ENCODE measurements at regions not wholly inside any gene's neighbourhood (a gene's known extent, or its start where the extent isn't known, plus 50 kb on each side); places are given as distances from the start of the nearest gene placed in this dataset.
"Not testable (repeated sequence)": the region's sequence is repeated elsewhere in the genome, so short reads cannot be mapped to it uniquely, and the experiment has no call there.

DNA sequence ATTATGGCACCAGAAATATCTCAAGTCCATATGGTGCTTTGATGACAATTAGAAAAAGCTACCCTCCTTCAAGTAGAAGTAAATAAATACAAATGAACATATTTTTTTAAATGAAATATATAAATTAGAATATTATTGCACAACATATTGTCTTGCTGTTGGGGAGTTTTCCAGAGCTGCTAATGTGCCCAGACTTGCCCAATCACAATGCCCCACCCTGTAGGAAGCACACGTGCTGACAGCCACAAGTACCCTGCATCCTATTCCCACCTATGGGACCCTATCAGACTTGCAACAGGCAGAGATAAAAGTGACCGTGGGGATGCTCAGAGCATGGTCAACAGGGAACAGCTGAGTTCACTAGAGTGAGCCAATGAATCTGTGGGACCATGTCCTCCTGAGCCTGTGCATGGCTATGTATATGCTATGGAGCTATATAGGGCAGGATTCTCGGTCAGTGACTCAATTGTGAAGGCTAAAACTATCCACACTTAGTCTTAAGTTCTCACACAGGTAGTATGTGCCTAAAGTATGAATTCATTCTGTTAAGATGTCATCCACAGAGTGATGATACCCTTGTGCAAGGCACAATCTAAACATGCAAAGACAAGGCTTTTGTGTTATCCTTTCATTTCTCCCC lies 336.0 kb downstream of the HGF start:
- DNase-seq (ENCODE audit: low read depth in 3 of 3): no peak

DNA sequence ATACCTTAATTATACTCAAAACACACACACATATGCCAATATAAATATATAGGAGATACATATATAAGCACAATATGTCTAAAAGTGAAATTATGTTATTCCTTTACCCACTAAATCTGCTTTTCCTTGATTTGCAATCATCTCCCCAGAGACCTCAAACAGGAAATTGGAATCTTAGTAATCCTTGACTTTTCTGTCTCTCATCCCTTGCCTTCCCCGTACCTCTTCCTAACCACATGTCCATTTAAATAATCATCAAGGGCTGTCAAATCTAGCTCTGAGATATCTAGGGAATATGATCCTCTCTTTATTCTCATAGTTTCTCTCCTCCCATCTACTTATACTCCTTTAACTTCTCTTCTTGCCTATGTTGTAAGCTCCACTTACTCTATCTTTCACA lies 336.6 kb downstream of the HGF start:
- no peak for DNase-seq (ENCODE audit: low read depth in 3 of 3)

DNA sequence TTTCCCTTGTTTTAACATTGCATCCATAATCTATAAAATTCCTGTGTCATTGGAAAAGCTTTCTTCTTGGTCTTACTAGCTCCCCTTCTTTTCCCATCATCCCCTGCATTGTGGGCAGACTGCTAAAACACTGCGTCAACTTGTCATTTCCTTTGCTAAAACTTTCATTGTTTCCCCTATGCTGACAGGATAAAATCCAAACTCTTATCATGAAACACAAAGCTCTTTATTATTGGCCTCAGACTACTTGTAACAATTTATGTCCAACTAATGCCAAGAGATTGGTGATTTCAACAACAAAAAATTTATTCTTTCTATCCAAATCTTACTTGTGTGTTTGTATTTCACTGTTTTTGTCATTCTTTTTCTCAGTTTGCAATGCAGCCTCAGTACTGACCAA lies 339.1 kb downstream of the HGF start:
- DNase-seq (ENCODE audit: low read depth in 3 of 3): no peak

DNA sequence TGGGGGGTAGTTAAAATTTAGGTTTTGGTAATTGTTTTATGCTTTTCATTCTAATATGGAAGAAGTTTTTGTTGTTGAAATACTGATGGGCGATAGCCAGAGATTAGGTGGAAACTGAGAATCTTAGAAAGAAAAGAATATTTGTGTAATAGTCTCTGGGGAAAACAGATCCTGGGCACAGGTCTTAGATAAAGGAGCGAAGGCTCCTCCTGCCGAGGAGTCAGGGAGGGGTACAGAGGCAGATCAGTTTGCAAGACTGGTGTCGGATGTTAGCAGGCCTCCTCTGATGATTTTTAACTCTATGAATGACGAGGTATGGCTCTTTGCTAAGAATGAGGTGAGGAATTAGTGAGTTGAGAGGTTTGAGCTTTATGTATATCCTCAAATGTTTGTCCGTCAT lies 339.7 kb downstream of the HGF start:
- DNase-seq (ENCODE audit: low read depth in 3 of 3): no peak

DNA sequence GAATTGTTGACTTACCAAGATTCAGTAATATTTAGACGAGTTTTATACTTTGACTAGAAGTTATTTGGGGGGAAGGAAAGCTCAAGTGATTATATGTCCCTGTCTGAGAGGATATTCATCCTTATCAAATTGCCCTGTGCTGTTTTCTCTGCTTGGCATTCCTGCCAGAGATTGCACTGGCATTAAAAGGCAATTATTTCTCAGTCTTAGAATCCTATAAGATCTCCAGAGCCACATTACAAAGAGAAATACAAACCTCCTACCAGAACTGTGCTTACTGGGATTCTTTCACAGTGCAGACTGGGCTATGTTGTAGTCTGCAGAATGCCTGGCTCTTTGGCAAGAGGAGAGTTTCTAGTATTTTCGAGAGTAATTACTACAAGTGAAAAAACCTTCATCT lies 342.4 kb downstream of the HGF start:
- DNase-seq (ENCODE audit: low read depth in 3 of 3): no peak

DNA sequence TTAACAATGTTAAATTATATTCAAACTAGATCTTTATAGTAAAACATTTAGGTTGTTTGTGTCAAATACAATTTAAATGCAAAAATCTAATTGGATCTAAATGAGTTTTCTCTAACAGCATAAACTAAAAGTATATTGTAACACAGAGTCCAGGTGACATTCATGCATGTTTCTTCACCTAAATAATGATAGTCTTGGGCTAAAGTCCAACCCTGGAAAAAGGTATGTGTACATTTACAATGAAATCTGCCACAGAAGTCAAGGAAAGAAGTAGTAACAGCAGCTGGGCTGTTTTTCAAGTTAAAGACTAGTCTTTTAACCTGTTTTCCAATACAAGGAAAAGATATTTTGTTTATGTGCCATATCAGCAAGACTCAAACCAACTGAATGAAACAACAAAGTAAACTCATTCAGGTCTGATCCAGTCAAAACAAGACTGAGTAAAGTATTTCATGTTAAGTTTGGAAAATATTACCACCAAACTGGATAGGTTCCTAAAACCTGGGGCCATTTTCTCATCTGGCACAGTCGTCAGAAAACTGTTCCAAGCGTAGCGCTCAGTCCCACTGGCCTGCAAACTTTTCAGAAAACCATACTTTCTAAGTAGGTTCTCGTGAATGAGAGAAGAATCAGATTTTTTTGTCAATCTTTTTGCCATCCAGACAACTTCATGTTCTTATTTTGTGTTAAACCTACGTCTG lies 349.2 kb downstream of the HGF start:
- DNase-seq (ENCODE audit: low read depth in 3 of 3): no peak

DNA sequence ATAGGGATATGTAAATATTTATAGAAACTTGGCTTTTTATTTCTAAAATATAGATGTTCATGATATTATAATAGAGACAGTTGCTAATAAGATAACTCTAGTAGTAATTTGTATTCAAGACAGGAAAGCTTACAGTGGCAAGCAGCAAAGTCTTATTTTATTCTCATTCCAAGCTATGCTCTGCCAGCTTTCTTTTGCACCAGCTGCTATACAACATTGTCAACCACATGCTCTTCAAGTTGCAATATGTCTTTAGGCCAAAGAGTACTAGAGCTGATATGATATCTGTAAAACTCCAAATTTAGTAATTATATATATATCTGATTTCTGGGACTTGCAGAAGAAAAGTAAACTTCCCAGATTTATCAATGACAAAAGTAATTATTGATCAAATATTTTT lies 350.1 kb downstream of the HGF start:
- no peak for DNase-seq (ENCODE audit: low read depth in 3 of 3)

DNA sequence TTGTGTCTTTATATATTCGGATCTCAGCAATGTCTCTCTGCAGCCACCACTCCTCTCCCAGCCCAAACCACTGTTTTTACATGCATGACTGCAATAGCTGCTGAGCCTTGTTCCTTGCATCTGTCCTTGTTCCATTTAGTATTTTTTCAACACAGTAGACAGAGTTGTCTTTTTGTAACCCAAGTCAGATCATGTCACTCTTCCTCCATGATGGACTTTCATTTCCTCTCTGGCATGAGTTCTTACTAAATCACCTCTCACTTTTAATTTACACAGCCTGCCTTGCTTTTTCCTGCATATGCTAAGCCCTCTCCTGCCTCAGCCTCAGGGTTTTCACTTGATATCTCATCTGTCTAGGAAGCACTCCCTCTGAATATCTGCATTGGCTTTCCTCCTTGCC lies 353.2 kb downstream of the HGF start:
- no peak for DNase-seq (ENCODE audit: low read depth in 3 of 3)

DNA sequence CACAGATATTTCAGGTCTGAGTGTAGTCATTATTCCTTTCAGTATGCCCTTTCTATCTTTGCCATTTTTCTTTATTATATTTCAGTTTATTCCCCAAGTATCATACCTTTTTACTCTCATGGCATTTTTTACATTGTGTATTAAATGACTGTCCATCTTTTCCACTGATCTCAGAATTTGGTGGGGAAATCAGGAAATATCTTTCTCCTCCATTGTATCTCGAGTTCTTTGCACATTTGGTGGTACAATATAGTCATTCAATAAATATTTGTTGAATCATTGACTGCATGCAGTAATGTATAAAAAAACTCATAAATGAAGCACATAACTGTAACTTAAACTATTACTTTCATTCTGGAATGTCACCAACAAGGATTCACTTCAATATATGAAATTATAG lies 354.7 kb downstream of the HGF start:
- DNase-seq (ENCODE audit: low read depth in 3 of 3): no peak

DNA sequence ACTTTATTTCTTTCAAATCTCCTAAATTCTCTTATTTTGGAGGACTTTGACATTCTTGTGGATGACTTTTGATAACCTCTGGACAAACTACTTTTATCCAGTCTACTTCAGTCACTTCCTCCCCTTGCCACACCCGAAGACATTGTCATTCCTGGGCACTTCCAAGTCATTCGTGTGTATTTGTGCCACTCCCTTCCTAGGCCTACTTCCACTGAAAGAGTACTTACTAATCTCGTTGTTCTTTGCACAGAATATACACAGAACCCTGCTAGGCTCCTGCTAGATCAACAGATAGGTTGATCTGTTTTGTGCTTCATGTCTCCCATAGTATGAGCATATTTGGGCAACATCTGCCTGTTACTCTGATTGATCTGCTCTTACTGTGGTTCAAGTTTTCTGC lies 355.4 kb downstream of the HGF start:
- no peak for DNase-seq (ENCODE audit: low read depth in 3 of 3)

DNA sequence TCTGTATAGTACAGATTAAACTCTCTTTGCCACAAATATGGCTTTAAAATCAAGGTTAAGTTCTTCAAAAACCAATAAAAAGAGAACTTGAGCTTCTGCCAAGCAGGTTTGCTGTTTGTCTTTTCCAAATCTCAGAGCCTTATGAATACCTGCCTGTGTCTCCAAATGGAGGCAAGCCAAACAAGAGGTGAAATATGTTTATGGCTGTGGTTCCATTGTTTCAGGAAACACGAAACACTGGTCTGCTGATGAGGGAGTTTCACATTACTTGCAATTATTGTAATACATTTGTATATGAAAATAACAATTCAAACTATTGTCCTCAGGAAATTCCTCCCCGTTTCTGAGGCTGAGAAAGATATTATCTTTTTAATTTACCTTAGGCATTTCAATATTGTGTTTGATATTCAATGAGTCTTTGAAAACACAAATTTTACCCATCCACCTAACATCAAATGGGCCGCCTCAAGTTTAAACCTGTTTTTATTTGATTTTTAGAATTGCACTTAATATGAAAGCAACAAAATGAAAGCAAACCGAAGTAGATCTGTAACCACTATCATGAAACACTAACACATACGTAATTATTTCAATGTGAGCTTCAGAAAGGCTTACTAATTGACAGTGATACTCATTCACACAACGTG lies 359.3 kb downstream of the HGF start:
- no peak for DNase-seq (ENCODE audit: low read depth in 3 of 3)

DNA sequence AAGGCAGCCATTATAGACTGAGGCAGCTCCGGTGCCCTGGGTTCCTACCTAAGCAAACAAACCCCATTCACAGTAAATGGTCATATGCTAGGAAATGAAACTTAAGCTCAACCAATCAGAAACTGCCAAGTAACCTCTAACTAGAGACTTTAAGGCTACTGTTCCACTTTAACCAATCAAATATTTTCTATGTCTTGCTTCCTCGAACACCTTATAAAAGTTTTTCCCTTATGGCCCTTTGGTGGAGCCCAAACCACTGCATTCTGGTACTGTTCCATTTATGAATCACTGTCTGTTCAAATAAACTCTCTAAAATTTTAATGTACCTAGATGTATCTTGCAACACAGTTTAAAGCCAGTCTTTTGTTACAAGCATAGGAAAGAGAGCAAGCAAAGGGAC lies 361.1 kb downstream of the HGF start:
- no peak for DNase-seq (ENCODE audit: low read depth in 3 of 3)

DNA sequence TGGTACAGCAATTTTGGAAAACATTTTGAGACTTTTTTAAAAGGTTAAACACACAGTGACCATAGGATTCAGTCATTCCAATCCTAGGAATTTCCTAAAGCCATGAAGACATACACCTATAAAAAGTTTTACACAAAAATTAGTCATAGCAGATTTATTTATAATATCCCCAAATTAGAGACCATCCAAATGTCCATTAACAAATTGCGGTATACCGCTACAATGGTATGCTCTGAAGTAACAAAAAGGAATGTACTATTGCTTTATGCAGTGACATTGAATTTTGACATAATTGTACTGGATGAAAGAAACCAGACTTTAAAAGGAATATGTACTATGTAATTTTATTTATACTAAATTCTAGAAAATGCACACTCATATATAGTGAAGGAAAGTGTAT lies 362.8 kb downstream of the HGF start:
- no peak for DNase-seq (ENCODE audit: low read depth in 3 of 3)

DNA sequence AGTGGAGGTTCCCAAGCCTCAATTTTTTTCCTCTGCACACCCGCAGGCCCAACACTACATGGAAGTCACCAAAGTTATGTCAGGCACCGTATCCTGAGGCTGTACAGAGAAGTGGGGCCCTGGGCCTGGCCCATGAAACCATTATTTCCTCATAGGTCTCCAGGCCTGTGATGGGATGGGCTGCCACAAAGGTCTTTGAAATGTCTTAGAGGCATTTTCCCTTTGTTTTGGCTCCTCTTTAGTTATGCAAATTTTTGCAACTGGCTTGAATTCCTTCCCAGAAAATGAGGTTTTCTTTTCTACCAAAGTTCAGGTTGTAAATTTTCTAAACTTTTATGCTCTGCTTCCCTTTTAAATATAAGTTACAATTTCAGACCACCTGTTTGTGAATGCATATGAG lies 365.2 kb downstream of the HGF start:
- no peak for DNase-seq (ENCODE audit: low read depth in 3 of 3)

DNA sequence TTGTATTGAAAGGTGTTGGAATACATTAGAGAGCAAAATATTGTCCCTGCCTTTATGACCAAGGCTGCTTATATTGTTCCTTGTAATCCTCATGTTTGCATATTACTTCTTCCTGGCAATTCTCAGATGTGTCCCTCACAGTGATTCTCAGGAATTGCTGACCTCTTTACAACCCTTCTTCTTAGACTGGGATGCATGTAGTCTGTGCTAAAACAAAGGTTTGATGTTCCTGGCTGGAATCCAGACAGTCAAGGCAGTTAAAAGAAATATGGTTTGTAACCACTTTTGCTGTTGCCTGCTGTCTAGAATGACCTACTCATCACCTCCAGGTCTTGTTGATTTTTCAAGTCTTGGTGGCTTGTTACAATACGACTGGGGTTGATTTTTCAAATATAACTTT lies 367.6 kb downstream of the HGF start:
- DNase-seq (ENCODE audit: low read depth in 3 of 3): no peak

DNA sequence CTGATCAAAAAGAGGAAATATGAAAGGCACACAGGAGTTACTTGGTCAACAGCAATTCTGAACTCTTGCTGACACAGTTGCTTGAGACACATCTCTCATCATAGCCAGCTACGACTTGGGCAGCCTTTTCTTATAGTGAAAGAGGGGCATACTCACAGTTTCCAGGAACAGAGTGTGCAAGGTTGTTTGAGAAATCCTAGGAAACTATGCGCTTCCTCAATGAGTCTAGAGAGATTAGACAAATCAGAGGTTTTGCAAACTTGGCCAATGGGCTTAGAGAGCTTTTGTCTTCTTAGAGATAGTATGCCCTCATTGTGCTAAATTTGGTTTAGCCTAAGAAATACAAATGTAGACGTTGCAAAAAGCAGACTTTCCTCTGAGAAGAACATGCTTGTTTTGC lies 370.4 kb downstream of the HGF start:
- DNase-seq (ENCODE audit: low read depth in 3 of 3): no peak

DNA sequence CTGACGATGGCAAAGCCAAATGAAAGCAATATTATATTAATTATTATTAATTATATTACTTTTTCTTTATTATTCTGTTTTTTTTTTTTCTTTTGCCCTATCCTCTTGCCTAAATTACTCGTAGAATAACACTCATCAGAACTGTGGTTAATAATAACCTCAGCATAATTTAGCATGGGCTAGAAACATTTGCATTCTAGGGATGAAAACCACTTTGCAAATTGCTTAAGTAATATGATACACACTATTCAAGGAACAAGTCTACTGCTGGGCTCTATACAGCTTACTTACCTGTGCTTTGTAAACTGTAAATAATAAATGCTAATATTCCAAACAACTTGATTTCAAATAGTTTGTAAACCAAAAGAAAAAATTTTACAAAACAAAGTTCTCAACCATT lies 375.8 kb downstream of the HGF start:
- no peak for DNase-seq (ENCODE audit: low read depth in 3 of 3)

DNA sequence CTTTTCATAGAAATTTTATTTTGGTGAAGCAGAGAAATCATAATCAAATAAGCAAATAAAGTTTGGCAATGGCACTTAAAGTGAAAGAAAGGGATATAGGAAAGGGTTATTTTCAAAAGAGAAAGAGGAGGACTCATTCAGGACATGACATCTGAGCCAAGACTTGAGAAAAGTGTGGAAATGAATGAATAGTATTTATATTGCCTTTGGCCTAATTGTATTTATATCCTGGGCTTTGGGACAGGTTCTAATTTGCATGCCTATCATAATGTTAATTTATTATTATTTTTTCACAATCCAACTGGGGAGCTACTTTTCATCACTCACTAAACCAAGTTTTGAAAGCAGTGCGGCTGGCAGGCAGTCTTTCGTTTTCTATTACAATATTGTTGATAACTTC lies 376.8 kb downstream of the HGF start:
- no peak for DNase-seq (ENCODE audit: low read depth in 3 of 3)

DNA sequence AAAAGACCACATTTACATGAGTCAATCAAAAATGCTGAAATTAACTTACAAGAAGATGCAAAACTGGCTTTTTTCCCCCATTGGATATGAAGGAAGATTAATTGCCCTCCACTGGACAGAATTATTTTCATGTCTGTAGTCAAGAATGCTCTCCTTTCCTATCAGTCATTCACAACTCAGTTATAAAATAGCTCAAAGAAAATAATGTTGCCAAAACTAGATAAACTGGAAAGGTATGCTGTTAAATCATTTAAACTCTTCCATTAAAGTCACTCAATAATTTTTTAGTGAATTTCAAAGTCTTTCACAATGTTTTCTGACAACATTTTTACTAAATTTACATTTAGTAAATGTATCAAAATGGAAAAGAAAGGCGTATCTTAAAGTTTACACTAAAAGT lies 384.5 kb downstream of the HGF start:
- DNase-seq (ENCODE audit: low read depth in 3 of 3): no peak

DNA sequence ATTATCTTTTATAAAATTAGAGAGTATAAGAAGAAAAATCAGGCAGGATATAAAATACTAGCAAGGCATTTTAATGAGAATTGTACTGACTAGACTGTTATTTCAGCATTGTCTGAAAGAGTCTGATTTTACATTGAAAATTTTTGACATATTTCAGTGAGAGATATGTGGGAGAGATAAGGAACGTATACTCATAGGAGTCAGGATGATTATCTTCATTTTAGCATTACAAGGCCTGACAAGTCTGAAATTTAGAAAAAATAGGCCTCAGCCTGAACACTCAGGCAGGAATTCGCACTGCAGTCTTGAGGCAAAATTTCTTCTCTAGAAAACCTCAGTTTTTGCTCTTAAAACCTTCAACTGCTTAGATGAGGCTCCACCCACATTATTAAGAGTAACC lies 386.0 kb downstream of the HGF start:
- no peak for DNase-seq (ENCODE audit: low read depth in 3 of 3)

DNA sequence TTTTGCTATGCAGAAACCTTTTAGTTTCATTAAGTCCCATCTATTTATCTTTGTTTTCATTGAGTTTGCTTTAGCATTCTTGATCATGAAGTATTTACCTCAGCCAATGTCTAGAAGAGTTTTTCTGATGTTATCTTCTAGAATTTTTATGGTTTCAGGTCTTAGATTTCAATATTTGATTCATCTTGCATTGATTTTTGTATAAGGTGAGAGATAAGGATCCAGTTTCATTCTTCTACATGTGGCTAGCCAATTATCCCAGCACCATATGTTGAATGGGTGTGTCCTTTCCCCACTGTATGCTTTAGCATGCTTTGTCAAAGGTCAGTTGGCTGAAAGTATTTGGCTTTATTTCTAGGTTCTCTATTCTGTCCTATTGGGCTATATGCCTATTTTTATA lies 395.2 kb downstream of the HGF start:
- not testable (repeated sequence) for DNase-seq (ENCODE audit: low read depth in 3 of 3)

DNA sequence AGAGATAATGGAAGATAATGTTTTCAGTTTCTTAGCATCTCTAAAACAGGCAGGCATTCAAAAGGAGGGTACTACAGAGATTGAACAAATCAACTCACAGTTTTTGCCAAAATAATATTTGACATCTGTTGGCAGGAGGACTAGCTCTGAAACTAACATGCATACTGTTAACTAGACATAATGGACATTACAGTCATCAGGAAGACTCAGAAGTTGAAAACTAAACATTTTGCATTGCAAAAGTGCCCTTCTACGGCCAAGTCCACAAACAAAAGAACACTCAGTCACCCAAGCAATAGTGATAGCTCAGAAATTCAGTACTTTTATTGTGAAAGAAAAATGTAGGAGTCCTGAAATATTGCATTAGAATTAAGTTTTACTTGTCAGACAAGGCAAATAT lies 399.0 kb downstream of the HGF start:
- no peak for DNase-seq (ENCODE audit: low read depth in 3 of 3)

DNA sequence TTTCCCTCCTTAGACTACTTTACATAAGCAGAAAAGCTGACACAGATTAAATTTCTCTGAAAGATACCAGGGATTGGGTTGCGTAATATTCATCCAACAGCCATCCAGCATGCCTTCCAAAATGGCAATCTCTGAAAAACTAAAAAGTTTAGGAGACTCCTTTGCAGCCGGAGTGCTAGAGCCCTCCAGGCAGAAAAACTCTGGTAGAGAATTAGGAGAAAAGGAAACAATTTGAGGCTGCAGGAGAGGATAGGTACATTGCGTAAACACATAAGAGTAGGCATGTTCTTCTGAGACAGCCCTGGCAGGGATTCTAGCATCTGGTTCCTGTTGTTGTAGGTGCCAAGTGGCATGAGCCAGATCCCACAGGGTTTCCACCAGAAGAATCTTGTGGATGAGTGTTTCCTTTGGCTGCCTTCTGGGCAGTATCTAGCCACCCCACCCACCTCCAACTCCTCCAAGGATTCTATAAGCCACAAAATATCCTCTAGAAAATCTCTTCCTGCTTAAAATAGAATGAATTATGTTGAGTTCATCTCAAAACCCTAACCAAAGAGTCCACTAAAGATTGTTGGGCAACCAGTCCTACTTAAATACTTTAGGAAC lies 402.4 kb downstream of the HGF start:
- DNase-seq (ENCODE audit: low read depth in 3 of 3): no peak
